Femur (tissue), 1 donor: ENCODE measurements at regions not wholly inside any gene's neighbourhood (a gene's known extent, or its start where the extent isn't known, plus 50 kb on each side); places are given as distances from the start of the nearest gene placed in this dataset.
A peak's percentile ranks its signal among the peaks of the same experiment; 100 is the strongest.
"Not testable (repeated sequence)": the region's sequence is repeated elsewhere in the genome, so short reads cannot be mapped to it uniquely, and the experiment has no call there.

Experiments used
- DNase-seq: peaks from one replicate; pipeline ENCODE4 v3.0.0-alpha.2; 2017

GRCh38 chr5:158471535-158471924, 612.6 kb upstream of the CLINT1 start:
- no peak for DNase-seq

DNA sequence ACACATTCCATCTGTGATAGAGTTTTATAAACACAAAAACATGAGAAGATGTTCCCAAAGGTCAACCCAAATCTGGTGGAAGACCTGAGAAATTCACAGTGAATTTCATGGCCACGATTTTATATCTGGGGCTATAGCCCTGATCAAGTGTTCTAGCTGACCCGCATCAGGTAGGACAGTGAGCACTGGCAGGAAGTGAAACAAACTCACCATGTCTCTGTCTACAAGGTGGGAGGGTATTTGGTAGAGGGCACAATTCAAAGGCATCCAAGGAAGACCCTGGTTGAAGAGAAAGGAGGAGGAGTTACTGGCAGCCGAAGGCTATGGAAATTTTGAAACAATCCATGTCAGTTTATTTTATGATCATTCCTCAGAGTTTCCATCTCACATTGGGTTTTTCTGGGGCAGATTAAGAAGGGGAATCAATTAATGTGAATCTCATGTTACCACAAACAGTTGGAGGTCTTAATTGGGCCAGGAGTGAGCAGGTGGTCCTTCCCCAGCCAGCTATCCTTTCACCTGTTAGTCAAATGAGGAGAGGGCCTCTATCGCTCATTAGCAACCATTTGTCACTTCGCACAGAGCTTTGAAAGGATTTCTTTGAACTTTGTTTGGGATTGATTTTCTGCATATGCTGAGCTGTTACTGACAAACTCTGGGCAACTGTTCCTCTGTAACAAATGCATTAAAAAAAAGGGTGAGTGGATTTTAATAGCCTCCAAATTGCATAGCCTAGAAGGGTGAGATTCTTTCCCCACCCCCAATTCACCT, 612.0 kb upstream of the CLINT1 start:
- no peak for DNase-seq

DNA sequence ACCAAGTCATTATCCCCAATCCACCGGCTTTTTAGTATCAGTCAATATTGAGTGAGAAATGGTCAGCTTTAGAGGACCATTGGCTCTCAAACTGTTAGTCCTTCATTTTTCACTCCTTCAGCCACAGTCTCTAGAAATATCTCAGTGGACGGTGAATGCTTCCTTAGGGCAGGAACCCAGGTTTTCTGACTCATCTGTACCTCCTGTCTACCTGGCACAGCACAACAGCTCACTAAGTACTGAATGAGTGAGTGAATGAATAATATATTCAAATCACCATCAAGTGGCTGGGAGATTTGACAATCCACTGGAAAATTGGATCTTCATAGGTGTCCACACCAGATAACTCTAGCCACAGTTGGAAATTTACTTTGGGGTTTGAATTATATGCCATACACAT, 609.5 kb upstream of the CLINT1 start:
- no peak for DNase-seq

DNA sequence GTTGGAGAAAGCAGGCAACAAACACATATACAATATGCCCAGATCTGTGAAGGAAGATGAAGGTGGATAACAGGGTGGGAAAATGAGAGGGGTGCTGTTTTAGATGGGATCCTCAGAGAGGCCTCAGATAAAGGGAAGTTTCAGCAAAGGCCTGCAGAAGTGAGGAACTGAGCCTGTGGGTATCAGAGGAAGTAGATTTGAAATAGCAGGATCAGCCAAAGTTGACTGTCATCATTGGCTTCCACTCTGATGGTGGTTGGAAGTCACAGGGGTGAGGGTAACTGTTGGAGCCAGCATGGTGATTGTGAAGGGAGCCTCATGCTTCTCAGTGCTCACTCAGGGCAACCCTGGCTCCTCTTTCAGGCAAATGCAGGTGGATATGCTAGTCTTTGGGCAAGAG, 607.2 kb upstream of the CLINT1 start:
- DNase-seq, result no peak

DNA sequence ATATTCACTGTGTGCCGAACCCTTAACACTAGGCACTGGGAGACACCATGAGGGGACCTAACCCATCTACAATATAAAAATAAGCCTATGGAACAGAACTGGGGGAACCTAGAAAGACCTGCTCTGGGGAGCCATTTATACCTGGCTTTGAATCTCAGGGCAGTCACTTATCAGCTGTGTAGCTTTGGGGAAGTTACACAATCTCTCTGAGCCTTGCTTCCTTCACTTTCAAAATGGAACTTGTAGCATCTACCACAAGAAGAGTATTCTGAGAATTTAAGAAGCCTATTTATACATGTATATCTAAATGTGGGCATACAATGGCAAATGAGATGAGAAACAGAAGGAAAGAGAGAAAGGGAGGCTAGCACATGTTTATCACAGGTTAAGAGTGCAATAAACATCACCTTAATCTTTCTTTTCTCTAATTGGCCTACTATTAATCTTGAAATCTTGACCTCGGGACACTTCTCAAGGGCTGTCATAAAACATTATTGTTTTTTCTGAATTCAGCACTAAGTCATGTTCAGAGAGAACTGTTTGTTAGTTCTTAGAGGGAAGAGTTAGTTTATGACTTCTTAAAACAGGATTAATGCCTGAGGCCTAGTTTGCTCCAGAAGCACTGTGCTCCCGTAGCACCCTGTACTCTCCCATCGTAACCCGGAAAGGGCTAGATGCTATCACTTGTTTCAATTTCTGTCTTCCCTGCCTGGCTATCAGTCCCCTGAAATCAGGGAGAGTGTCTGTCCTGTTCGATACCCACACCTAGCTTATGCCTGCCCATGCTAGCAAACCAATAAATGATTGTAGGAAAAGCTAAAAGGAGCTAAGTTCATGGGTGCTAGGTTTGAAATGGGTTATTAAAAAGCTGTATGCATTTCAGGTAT, 606.4 kb upstream of the CLINT1 start:
- no peak for DNase-seq

GRCh38 chr5:158464383-158464782, 605.4 kb upstream of the CLINT1 start:
- DNase-seq, result no peak

GRCh38 chr5:158463938-158464337, 605.0 kb upstream of the CLINT1 start:
- DNase-seq, result peak; percentile 57

DNA sequence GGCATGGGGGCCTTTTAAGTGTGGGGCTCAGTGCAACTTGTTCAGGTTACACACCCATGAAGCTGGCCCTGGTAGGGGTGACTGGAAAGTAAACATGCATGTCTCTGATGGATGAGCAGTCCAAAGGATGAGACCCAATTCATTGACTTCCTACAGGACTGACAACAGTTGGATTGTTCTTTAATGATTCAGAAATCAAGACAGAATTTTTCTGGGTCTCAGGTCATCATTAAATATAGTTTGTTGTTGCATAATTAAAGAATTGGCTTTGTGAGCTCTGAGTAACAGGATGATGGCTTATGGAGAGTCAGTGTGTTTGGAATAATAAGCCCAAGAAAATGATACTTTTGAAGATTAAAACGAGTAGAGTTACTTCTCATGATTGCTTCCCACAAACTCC, 604.2 kb upstream of the CLINT1 start:
- DNase-seq, result no peak

GRCh38 chr5:158462349-158463114, 603.6 kb upstream of the CLINT1 start:
- DNase-seq, result no peak

DNA sequence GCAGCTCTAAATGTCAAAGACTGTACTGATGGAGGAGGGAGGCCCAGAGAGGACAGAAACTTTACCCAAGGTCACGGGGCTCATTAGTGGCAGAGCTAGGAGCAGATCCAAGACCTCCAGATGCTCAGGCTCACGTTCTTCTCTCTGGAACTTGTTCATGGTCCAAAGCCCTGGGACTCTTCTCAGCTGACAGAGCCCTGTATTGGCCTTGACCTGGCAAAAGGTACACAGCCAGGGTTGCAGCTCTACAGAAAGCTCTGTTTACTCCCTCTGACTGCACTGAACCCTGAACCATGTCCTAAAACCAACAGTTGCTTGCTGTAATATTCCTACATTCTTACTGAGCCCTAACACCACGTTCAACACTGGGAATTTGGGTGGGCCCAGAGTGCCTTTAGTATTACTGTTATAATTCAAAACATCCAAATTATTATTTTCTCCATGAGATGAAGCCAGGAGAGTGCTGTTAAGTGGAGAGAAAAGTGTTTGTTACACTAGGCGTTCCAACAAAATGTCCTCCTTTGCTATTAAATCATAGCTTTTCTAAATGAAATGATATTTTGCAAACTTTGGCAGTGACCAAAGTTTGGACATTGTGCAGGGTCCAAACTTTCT, 602.4 kb upstream of the CLINT1 start:
- peak; percentile 54 for DNase-seq

GRCh38 chr5:158458086-158458485, 599.1 kb upstream of the CLINT1 start:
- DNase-seq, result no peak

DNA sequence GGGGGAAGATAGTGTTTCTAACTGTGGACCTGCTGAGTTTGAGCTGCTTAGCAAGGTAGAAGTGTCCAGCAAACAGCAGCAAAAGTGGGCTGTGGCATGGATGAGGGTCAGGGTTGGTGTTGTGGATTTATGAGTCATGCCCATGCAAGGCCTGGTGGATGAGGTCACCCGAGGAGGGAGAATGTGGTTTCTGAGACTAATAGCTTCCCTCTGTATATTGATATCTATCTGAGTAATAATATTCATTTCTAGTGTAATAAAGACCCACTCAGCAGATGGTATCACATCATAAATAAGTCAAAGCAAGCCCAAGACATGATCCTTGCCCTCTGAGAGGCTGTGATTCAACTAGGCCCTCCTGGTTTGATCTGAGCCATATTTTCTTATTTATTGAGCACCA, 597.8 kb upstream of the CLINT1 start:
- DNase-seq, result no peak

- DNase-seq, result no peak
Observed at GRCh38 chr5:158456241-158456640, 597.3 kb upstream of the CLINT1 start.

DNA sequence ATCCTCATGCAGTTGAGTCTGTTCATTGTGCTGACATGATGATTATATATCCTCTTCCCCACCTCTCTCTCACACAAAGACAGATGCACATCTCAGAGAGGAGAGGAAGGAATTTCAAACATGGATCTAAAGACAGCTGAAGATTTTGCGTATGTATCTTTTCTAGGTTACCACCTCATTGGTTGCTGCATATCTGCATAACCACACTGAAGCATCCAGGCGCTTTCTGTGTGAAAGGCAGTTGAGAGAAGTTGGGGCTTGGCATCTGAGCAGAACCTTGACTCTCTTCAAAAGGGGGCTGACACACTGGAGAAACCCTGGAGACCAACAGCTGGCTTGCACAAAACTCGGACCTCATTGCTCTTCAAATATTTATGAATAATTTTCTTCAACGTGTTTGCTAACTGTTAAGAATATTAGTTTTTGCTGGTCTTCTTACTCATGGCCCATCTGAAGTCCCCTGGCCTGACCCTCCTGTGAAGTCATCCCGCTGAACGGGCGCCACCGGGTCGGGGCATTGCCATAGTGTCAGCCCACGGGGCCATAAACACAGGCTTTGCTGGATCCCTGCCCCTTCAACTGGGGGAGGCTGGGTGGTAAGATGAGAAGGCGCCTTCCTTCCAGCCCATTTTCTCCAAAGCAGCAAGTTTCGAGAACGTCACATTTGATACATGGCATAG, 593.2 kb upstream of the CLINT1 start:
- peak; percentile 67 for DNase-seq

GRCh38 chr5:158451203-158451992, 592.5 kb upstream of the CLINT1 start:
- DNase-seq, result peak; percentile 80

DNA sequence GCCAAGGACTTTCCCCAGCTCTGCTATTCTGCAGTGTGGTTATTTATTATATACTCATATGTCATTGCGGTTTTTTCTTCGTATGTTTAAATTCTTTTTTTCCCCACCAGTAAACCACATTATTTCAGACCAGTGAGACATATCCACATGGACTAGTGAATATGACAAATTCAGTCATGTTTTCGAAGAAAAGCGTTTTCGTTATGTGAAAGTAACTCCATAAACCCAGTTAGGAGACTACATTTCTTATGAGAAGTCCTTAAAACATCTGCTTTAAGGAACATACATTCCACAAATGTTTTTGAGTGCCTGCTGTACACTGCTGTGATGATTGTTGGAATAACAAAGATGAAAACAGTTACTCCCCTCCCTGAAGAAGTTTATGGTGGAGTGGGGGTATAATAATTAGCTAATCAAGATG, 591.8 kb upstream of the CLINT1 start:
- DNase-seq, result no peak

DNA sequence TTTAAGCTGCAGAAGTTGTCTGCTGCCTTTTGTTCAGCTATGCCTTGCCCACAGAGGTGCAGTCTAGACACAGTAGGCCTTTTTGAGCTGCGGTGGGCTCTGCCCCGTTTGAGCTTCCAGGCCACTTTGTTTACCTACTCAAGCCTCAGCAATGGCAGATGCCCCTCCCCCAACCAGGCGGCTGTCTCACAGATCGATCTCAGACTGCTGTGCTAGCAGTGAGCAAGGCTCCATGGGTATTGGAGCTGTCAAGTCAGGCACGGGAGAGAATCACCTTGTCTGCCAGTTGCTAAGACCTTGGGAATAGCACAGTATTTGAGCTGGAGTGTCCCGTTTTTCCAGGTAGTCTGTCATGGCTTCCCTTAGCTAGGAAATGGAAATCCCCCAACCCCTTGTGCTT, 587.8 kb upstream of the CLINT1 start:
- not testable (repeated sequence) for DNase-seq

DNA sequence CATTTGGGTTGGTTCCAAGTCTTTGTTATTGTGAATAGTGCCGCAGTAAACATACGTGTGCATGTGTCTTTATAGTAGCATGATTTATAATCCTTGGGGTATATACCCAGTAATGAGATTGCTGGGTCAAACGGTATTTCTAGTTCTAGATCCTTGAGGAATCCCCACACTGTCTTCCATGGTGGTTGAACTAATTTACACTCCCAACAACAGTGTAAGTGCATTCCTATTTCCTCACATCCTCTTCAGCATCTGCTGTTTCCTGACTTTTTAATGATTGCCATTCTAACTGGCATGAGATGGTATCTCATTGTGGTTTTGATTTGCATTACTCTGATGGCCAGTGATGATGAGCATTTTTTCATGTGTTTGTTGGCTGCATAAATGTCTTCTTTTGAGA, 580.3 kb upstream of the CLINT1 start:
- DNase-seq, result not testable (repeated sequence)

GRCh38 chr5:158436271-158437065, 577.5 kb upstream of the CLINT1 start:
- DNase-seq, result no peak

DNA sequence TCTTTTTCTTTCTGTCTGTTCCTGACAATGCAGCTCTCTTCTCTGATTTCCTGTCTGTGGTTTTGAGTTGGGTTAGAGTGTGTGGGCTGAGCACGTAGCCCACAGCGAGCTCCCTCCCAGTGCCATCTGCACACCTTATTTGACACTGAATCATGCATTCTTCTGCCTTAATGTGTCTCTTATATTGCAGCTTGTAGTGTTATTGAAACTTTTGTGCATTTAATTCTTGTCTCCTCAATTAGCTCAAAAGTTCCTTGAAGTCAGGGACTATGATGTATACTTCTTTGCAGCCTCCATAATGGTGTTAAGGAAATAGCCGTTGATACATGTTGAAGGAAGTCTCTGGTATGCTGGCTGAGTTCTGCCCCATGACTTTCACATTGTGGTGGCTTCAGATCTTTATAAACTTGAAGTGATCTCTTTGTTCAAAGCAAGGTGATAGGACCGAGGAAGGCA, 576.2 kb upstream of the CLINT1 start:
- no peak for DNase-seq
